ENCODE measurements at regions not wholly inside any gene's neighbourhood (a gene's known extent, or its start where the extent isn't known, plus 50 kb on each side); places are given as distances from the start of the nearest gene placed in this dataset.

DNA sequence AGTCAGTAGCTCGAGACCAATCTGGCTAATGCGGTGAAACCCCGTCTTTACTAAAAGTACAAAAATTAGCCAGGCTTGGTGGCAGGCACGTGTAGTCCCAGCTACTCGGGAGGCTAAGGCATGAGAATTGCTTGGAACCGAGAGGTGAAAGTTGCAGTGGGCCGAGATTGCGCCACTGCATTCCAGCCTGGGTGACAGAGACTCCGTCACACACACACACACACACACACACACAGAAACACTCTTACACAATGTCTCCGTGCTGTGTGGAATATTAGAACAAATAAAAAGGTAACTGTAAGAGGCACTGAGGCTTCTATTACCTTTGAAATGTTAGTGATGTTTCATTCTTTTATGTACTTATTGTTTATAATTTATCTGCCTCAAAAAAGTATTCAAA, 326.6 kb downstream of the GPAT3 start:
- H3K4me3 ChIP-seq: no peak overlapping the region
- H3K27ac ChIP-seq: no peak overlapping the region
- H3K36me3 ChIP-seq: no peaks in the 10 kb centered on the region
- peak in 1 of 2 donors; percentile 50 for DNase-seq (ENCODE audit: low read depth in 1 of 2, low spot score in 1 of 2)
- no peaks in the 10 kb centered on the region for H3K9me3 ChIP-seq (ENCODE audit: low read depth)
- no peaks in the 10 kb centered on the region for H3K27me3 ChIP-seq
- TF ChIP-seq, protein P1, sequence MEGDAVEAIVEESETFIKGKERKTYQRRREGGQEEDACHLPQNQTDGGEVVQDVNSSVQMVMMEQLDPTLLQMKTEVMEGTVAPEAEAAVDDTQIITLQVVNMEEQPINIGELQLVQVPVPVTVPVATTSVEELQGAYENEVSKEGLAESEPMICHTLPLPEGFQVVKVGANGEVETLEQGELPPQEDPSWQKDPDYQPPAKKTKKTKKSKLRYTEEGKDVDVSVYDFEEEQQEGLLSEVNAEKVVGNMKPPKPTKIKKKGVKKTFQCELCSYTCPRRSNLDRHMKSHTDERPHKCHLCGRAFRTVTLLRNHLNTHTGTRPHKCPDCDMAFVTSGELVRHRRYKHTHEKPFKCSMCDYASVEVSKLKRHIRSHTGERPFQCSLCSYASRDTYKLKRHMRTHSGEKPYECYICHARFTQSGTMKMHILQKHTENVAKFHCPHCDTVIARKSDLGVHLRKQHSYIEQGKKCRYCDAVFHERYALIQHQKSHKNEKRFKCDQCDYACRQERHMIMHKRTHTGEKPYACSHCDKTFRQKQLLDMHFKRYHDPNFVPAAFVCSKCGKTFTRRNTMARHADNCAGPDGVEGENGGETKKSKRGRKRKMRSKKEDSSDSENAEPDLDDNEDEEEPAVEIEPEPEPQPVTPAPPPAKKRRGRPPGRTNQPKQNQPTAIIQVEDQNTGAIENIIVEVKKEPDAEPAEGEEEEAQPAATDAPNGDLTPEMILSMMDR (IDR thresholded peaks at IDR 0.05; ENCODE audit: low read depth, low read length): no peak
- H3K4me1 ChIP-seq (ENCODE audit: low read depth): no peaks in the 10 kb centered on the region

DNA sequence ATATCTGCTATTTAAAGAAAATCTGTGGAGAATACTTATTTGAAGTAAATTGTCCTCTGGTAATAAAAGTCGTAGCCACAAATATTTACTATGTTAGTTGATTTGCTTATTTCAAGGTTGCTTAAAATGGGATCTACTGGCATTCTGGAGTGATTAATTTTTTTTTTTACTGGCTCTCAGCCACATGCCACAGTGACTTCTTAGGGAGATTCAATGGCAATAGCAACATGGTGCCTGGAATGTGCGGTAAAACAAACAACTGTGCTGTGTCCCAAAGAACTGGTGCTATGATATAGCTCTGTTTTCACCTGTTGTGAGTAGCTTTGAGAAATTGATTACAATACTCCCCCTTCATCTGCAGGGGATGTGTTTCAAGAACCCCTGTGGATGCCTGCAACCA, 324.3 kb downstream of the GPAT3 start:
- DNase-seq (ENCODE audit: low read depth in 1 of 2, low spot score in 1 of 2): no peak
- Histone ChIP-seq H3K27me3 (no peaks in the 10 kb centered on the region), H3K9me3 (ENCODE audit: low read depth) (no peaks in the 10 kb centered on the region), H3K4me1 (ENCODE audit: low read depth) (no peaks in the 10 kb centered on the region), H3K36me3 (no peaks in the 10 kb centered on the region), H3K4me3 (no peak overlapping the region), H3K27ac (no peak overlapping the region)
- TF ChIP-seq, protein P1 (IDR thresholded peaks at IDR 0.05; ENCODE audit: low read depth, low read length): no peak

DNA sequence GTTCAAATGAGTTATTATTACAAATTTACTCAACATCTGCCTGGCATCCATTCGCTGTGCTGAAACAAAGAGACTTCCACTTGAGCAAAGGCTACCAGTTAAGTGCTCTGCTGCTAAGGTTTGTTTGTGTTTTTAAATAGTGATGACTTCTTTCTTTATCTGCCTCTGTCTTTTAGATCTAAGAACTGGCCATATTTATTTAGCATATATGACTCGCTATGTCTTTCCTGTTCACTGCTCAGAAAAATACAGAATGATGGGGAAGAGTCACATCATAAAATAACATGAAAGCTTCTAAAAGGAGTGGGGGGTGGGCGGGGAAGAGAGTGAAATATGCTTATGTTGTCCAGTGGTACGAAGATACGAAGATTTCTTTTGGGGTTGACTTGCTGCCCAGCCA, 322.2 kb downstream of the GPAT3 start:
- Histone ChIP-seq H3K4me3 (no peak overlapping the region), H3K27ac (no peak overlapping the region), H3K27me3 (no peaks in the 10 kb centered on the region), H3K36me3 (no peaks in the 10 kb centered on the region), H3K4me1 (ENCODE audit: low read depth) (no peaks in the 10 kb centered on the region), H3K9me3 (ENCODE audit: low read depth) (no peaks in the 10 kb centered on the region)
- TF ChIP-seq, protein P1 (IDR thresholded peaks at IDR 0.05; ENCODE audit: low read depth, low read length): no peak
- no peak for DNase-seq (ENCODE audit: low read depth in 1 of 2, low spot score in 1 of 2)

DNA sequence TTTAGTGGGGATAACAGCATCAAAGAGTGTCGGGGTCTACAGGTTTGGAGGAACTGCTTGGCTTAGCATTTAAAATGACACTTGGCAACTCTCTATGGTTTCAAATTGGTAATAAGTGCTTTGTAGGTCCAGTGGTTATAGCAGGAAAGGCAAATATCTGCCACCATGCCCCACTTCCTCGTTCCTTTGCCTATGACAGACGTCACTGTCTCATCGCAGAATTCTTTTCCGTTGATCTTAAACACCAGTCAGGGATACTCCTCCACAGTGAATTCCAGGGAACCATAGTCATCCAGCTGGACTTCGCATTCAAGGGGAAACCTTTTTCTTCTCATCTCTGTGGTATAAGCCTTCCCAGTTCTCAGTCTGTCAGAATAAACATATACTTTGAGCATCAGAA, 319.1 kb downstream of the GPAT3 start:
- Histone ChIP-seq H3K9me3 (ENCODE audit: low read depth) (no peaks in the 10 kb centered on the region), H3K27me3 (no peaks in the 10 kb centered on the region), H3K27ac (no peak overlapping the region), H3K4me3 (no peak overlapping the region), H3K36me3 (no peaks in the 10 kb centered on the region), H3K4me1 (ENCODE audit: low read depth) (peaks cover 6% of the 10 kb centered on the region)
- peak in 1 of 2 donors; percentile 89 for DNase-seq (ENCODE audit: low read depth in 1 of 2, low spot score in 1 of 2)
- TF ChIP-seq, protein P1 (IDR thresholded peaks at IDR 0.05; ENCODE audit: low read depth, low read length): no peak

DNA sequence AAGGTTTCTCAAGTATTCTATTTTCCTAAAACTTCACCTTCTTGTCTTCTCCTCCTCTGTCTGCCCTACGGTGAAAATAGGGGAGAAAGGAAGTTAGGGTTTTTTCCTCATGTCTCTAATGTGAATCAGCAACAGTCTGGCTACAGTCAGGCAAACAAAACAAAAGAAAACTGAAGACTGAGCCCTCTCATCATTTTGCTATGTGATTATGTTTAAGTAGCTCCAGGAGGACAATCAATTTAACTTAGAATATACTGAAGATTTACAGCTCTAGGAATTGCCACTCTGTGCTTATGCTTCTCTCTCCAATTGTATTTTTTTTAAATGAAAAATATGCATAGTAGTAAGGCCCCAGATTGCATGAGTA, 316.2 kb downstream of the GPAT3 start:
- H3K9me3 ChIP-seq (ENCODE audit: low read depth): no peaks in the 10 kb centered on the region
- peak in 1 of 2 donors; percentile 6 for DNase-seq (ENCODE audit: low read depth in 1 of 2, low spot score in 1 of 2)
- no peaks in the 10 kb centered on the region for H3K36me3 ChIP-seq
- TF ChIP-seq, protein P1 (IDR thresholded peaks at IDR 0.05; ENCODE audit: low read depth, low read length): no peak
- H3K27ac ChIP-seq: no peak overlapping the region
- H3K4me3 ChIP-seq: no peak overlapping the region
- peaks cover 6% of the 10 kb centered on the region for H3K4me1 ChIP-seq (ENCODE audit: low read depth)
- no peaks in the 10 kb centered on the region for H3K27me3 ChIP-seq
